ENCODE measurements at regions not wholly inside any gene's neighbourhood (a gene's known extent, or its start where the extent isn't known, plus 50 kb on each side); places are given as distances from the start of the nearest gene placed in this dataset.

DNA sequence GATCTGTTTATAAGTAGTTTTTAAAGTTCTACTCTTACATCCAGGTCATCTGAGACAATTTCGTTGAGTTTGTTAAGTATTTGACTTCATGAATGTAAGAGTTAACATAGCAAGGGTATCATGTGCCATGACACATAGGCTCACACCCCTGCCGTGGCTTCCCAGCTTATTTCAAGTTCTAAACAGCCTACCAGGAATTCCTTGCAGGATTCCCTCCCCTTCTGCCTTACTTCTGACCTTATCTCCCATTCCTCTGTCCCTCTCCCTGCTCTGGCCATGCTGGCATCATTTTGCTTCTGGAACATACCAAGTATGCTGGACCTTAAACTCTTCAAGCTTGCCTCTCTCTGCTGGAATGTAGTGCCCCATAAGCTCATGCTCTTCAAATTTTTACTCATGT, 369.9 kb upstream of the PCDH7 start:
- no peak for DNase-seq

DNA sequence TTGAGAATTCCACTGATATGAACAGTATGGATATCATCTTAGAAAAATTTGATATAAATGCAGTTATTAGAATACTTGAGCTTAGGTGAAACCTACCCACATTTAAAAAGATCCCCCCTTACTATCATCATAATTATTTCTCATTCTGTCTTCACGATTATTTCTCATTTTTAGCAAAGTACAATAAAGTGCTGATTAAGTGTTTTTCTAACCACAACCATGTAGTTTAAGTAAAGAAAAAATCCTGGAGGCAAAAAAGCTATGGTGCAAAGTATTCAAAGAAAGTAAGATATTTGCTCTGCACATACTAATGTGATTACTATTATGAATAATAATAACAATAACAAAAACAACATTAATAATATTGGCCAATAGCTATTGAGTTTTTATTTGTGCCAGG, 365.6 kb upstream of the PCDH7 start:
- no peak for DNase-seq

DNA sequence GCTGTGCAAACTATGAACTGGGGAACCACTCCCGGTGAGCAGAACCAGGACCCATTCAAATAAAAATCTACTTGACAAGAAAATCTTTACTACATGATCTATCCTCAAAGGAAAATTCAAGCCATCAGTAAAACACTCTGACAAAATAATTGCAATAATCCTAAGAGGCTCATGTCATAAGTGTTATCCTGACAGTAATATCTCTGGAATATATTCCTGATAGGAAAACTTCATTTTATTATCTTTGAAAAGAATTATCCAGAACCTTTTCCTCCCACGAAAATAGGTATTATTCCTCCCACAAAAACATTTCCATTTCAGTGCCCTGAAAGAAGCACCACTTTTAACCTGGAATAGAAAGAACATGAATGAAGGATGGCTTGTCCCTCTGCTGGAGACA, 357.7 kb upstream of the PCDH7 start:
- no peak for DNase-seq

GRCh38 chr4:30370105-30370504, 350.1 kb upstream of the PCDH7 start:
- DNase-seq: no peak

DNA sequence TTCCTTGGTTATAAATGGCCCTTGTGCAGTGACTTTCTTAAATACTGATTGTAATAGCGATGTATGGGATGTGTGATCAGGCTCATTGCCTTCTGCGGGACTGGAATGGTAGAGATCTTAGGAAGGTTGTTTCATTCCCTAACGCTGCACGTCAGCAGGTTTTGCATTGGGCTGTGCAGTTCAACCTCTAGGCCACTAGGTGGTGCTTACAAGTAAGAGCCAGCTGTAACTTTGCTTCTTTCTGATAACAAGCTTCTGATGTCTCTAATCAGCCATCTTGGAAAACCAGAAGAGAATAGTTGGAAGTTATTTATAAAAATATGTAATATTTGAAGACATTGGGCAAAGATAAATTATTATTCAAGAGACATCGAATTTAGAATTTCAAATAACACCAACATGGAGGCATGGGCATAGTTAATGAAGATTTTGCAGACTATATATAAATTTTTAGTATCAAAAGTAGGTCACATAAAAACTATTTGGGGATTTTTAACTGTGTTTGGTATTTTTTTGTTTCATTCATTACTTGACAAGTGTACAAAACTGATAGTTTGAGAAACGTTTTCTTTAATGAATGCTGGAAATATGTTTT, 339.7 kb upstream of the PCDH7 start:
- peak in 1 of 2 donors; percentile 5 for DNase-seq

GRCh38 chr4:30385650-30386049, 334.5 kb upstream of the PCDH7 start:
- no peak for DNase-seq

DNA sequence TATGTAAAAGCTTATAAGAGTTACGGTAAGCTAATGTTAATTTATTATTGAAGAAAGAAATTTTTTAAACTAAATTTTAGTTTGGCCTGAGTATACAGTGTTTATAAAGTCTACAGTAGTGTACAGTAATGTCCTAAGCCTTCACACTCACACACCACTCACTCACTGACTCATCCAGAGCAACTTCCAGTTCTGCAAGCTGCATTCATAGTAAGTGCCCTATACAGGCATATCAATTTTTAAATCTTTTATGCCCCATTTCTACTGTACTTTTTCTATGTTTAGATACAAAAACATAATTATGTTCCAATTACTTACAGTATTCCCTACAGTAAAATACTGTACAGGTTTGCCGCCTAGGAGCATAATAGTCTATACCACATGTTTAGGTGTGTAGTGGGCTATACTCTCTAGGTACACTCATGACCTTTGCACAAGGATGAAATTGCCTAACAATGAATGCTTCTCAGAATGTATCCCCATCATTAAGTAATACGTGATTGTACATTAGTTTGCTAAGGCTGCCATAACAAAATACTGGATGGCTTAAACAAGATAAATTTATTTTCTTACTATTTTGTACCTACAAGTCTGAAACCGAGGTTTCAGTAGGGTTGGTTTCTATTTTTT, 333.8 kb upstream of the PCDH7 start:
- DNase-seq: no peak

DNA sequence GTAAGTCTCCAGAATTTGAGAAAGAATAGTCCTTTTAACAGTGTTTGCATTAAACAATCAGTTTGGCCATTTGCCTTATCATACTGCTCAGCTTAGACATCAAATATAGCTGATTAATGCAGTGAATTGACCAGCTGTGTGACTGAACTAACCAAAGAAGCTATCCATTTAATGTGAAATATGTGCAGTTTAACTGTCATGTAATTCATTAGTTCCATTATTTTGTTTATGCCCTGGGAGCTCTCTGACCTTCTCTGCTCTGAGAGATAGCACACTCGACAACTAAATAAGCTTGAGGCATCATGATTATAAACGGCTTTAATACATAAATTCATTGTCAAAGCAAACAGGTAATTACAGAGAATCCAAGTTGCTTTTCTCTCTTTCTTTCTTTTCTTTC, 324.3 kb upstream of the PCDH7 start:
- no peak for DNase-seq

- no peak for DNase-seq
Observed at GRCh38 chr4:30396772-30397475, 323.2 kb upstream of the PCDH7 start.

DNA sequence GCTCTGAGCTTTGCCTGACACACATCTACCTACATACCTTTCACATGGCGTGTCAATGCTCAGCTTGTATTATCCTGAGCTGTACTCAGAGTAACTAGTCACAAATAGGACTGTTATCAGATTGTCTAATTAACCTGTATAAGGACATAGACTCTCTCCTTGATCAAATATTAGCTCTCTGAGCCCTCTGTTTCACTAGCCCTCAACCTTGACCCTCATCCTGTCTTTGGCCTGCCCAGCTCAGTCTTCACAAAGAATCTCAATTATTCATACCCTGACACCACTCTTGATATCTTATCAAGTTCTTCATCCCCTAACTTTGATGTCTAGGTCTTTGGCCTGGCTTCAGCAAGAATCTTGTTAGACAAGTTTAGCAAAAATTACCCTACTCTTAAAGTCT, 320.7 kb upstream of the PCDH7 start:
- no peak for DNase-seq

DNA sequence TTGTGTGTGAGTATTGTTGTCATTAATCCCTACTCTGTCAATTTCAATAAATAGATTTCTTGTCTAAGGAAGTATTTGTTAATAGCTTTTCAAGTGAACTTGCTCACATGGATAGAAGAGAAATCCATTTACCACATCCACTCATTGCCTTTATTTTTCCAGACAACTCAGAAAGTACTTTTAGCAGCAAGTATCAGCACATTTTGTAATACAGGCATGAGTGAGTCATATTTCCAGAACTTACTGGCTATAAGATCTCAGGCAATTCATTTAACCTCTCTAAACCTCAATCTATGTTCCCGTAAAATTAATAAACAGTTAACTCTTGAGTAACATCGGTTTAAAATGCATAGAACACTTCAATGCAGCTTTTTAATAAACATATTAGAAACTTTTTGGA, 317.9 kb upstream of the PCDH7 start:
- no peak for DNase-seq

GRCh38 chr4:30413915-30414314, 306.3 kb upstream of the PCDH7 start:
- DNase-seq: no peak

DNA sequence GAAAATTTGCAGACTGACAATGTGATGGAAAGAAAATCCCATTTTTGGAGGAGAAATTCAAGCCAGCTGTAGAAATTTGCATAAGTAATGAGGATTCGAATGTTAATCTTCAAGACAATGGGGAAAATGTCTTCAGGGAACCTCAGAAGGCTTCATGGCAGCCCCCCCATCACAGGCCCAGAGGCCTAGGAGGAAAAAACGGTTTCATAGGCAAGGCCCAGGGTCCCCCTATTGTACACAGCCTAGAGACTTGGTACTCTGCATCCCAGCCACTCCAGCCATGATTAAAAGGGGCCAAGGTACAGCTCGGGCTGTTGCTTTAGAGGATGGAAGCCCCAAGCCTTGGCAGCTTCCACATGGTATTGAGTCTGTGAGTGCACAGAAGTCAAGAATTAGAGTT, 303.6 kb upstream of the PCDH7 start:
- no peak for DNase-seq

DNA sequence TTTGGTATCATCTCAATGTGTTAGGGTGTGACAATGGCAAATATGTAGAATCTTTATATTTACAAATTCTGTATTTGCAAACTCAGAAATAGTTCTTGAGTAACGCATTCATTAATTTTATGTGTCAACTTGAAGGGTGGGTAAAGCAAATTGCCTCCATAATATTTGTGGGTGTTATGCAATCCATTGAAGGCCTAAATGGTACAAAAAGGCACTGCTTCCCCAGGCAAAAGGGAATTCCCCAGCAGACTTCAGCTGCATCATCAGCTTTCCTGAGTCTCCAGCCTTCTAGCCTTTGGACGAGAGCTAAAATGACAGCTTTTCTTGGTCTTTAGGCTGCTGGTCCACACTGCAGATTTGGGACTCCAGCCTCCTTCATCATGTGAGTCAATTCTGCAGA, 292.2 kb upstream of the PCDH7 start:
- DNase-seq: no peak

GRCh38 chr4:30429813-30430761, 290.1 kb upstream of the PCDH7 start:
- DNase-seq: no peak

DNA sequence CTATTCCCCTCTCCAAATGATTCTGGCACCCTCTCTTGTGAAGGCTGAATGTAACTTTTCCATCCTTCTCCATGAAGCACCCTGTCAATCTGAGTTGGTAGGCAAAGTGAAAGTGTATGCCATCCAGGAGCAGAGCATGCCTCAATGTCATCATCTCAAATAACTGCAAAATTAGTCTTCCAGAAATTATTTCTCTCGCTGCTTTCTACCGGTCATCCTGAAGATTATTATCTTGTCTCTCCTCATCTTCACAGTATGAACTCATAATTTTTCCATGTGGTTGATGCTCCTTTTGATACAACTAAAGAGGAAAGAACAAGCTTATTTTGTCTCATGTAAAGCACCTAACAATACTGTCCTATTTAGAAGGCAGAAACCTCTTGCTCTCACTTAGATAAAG, 285.5 kb upstream of the PCDH7 start:
- DNase-seq: no peak

DNA sequence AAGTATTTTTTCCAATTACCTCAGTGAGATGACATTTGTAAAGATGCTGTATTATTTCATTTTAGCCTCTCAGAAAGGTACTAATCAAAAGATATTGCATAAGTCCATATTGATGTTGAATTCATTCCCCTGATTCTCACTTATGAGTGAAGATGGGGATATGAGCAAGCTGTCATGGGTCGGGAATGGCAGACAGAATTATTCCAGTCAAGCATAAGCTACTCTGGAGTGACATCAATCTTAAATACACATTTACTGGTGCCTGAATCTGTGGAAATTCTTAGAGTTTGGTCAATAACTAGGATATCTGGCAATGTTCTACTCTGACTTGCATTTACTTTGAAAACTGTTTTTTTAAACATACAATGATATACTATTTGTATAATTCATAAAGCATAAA, 283.8 kb upstream of the PCDH7 start:
- no peak for DNase-seq

- DNase-seq: no peak
Observed at GRCh38 chr4:30437316-30437715, 282.9 kb upstream of the PCDH7 start.

DNA sequence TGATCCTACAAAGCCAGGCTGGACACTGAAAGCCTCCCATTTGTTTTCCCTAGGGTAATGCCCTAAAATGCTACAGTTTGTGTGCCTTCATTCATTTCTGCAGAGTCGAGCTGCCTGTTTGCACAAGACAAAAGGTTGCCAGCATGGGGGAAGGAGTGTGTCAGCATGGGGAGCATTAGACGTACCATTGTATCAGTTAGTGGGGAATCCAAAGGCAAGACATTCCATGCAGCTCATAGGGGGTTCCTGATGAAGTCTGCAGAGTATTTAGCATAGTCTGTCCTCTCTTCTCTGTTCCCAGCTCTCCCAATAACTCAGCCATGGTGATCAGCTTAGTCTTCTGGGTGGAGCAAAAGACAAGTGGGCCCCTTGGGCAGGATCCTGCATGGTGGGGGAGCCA, 276.9 kb upstream of the PCDH7 start:
- no peak for DNase-seq

DNA sequence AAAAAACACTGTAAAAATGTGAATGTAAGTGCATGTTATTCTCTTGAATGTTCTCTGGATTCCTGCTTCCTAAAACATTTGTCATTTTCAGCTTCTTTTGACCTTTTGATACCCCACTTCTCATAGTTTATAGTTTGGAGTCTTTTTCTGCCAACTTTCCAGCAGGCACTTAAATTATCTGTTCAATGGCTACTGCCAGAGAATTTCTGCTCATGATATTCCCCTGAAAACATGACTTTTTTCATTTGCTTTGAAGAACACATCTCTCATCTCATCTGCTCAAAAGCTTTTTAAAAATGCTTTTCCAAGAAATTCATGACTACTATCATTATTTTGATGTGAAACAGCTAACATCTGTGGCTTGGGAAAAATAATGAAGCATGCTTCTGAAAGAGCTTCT, 269.7 kb upstream of the PCDH7 start:
- no peak for DNase-seq

- DNase-seq: no peak
Observed at GRCh38 chr4:30454504-30454903, 265.7 kb upstream of the PCDH7 start.

- DNase-seq: no peak
Observed at GRCh38 chr4:30456716-30457115, 263.5 kb upstream of the PCDH7 start.

DNA sequence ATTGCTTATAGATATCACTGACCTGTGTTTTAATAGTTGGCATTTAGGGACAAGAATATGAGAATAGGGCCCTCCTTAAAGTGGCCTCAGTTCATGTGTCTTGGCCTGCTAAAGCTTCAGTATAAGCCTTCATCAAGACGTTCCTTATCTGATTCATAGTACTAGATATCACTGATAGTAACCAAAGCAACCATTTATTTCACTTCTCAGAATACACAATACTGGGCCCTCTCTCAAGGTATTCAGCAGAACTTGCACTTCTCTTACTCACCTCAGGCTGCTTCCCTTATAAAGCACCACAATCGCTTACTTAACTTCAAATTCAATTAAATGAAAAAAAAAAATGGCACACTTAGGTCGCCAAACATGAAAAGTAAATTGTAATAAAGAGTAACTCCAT, 259.4 kb upstream of the PCDH7 start:
- no peak for DNase-seq

- DNase-seq: no peak
Observed at GRCh38 chr4:30461218-30461617, 259.0 kb upstream of the PCDH7 start.

Measured in stimulated activated CD4-positive, alpha-beta T cell treated with anti-CD3 and anti-CD28 coated beads, Interleukin-2, amount 100 ng/mL, for 24 hours (primary cell).